ENCODE measurements at regions not wholly inside any gene's neighbourhood (a gene's known extent, or its start where the extent isn't known, plus 50 kb on each side); places are given as distances from the start of the nearest gene placed in this dataset.

DNA sequence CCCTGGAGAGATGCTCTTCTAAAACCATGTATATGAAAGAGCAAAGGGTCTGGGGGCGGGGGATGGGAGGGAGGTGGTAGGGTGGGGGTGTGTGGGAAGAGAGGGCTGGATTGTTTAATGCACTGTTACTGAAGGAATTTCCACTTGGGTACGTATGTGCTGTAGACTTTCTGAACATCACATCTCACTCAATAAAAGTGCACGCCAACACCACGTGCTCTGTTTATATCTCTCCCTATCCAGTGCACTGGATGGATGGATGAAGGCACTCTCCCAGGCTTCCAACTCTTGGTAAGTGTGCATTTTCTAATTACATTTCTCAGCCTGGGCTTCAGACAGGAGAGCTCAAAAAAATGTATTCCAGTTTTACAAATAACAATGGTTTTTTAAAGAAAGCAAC is 184.3 kb upstream of the SIX2 start:
- TF ChIP-seq, protein P1, sequence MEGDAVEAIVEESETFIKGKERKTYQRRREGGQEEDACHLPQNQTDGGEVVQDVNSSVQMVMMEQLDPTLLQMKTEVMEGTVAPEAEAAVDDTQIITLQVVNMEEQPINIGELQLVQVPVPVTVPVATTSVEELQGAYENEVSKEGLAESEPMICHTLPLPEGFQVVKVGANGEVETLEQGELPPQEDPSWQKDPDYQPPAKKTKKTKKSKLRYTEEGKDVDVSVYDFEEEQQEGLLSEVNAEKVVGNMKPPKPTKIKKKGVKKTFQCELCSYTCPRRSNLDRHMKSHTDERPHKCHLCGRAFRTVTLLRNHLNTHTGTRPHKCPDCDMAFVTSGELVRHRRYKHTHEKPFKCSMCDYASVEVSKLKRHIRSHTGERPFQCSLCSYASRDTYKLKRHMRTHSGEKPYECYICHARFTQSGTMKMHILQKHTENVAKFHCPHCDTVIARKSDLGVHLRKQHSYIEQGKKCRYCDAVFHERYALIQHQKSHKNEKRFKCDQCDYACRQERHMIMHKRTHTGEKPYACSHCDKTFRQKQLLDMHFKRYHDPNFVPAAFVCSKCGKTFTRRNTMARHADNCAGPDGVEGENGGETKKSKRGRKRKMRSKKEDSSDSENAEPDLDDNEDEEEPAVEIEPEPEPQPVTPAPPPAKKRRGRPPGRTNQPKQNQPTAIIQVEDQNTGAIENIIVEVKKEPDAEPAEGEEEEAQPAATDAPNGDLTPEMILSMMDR (IDR thresholded peaks at IDR 0.05; ENCODE audit: low read length), result no peak
- no peak for TF ChIP-seq EZH2 (optimal IDR thresholded peaks at IDR 0.05; ENCODE audit: low read depth, low read length)
- no peak for TF ChIP-seq EZH2phosphoT487 (IDR thresholded peaks at IDR 0.05; ENCODE audit: low read length)
